ENCODE measurements at regions not wholly inside any gene's neighbourhood (a gene's known extent, or its start where the extent isn't known, plus 50 kb on each side); places are given as distances from the start of the nearest gene placed in this dataset.

GRCh38 chr11:19359221-19360000 is 118.7 kb upstream of the E2F8 start:
- no peak for TF ChIP-seq CTCF (IDR thresholded peaks at IDR 0.05; ENCODE audit: borderline replicate concordance, extremely low read depth, low read length, poor library complexity, severe bottlenecking)
- TF ChIP-seq EZH2 (IDR thresholded peaks at IDR 0.05; ENCODE audit: borderline replicate concordance, low read depth, low read length, severe bottlenecking) = no peak
